ENCODE measurements at regions not wholly inside any gene's neighbourhood (a gene's known extent, or its start where the extent isn't known, plus 50 kb on each side); places are given as distances from the start of the nearest gene placed in this dataset.

GRCh38 chr5:8805653-8806052 is 740.2 kb downstream of the SEMA5A start:
- peaks cover 21% of the 10 kb centered on the region for H3K9me3 Mint-ChIP-seq (ENCODE audit: low read depth)
- no peaks in the 10 kb centered on the region for H3K36me3 Mint-ChIP-seq
- no peaks in the 10 kb centered on the region for H3K4me1 Mint-ChIP-seq (ENCODE audit: low read depth)
- no peak overlapping the region for H3K27ac Mint-ChIP-seq
- no peak overlapping the region for H3K4me3 Mint-ChIP-seq
- H3K27me3 Mint-ChIP-seq = no peaks in the 10 kb centered on the region

GRCh38 chr5:8807636-8808035 is 738.2 kb downstream of the SEMA5A start:
- Mint-ChIP-seq H3K4me1 (ENCODE audit: low read depth) (no peaks in the 10 kb centered on the region), H3K36me3 (no peaks in the 10 kb centered on the region), H3K9me3 (ENCODE audit: low read depth) (peaks cover 20% of the 10 kb centered on the region), H3K27ac (no peak overlapping the region), H3K27me3 (no peaks in the 10 kb centered on the region), H3K4me3 (no peak overlapping the region)

- Mint-ChIP-seq H3K9me3 (ENCODE audit: low read depth) (peaks cover 31% of the 10 kb centered on the region), H3K4me1 (ENCODE audit: low read depth) (no peaks in the 10 kb centered on the region), H3K27me3 (no peaks in the 10 kb centered on the region), H3K27ac (no peak overlapping the region), H3K4me3 (no peak overlapping the region), H3K36me3 (no peaks in the 10 kb centered on the region)
Observed at GRCh38 chr5:8811581-8811980, 734.3 kb downstream of the SEMA5A start.

- peaks cover 30% of the 10 kb centered on the region for H3K9me3 Mint-ChIP-seq (ENCODE audit: low read depth)
- H3K36me3 Mint-ChIP-seq = no peaks in the 10 kb centered on the region
- no peak overlapping the region for H3K27ac Mint-ChIP-seq
- no peaks in the 10 kb centered on the region for H3K4me1 Mint-ChIP-seq (ENCODE audit: low read depth)
- H3K4me3 Mint-ChIP-seq = no peak overlapping the region
- H3K27me3 Mint-ChIP-seq = no peaks in the 10 kb centered on the region
Observed at GRCh38 chr5:8813180-8813579, 732.7 kb downstream of the SEMA5A start.

GRCh38 chr5:8814105-8814504 is 731.8 kb downstream of the SEMA5A start:
- no peak overlapping the region for H3K4me3 Mint-ChIP-seq
- H3K36me3 Mint-ChIP-seq = no peaks in the 10 kb centered on the region
- no peaks in the 10 kb centered on the region for H3K4me1 Mint-ChIP-seq (ENCODE audit: low read depth)

GRCh38 chr5:8824371-8824770 is 721.5 kb downstream of the SEMA5A start:
- H3K27ac Mint-ChIP-seq = no peak overlapping the region
- no peaks in the 10 kb centered on the region for H3K4me1 Mint-ChIP-seq (ENCODE audit: low read depth)
- H3K4me3 Mint-ChIP-seq = no peak overlapping the region
- peaks cover 7% of the 10 kb centered on the region for H3K9me3 Mint-ChIP-seq (ENCODE audit: low read depth)
- H3K27me3 Mint-ChIP-seq = no peaks in the 10 kb centered on the region
- H3K36me3 Mint-ChIP-seq = no peaks in the 10 kb centered on the region

More at GRCh38 chr5:8814105-8814504, 731.8 kb downstream of the SEMA5A start:
- H3K9me3 Mint-ChIP-seq (ENCODE audit: low read depth) = peaks cover 30% of the 10 kb centered on the region
- no peaks in the 10 kb centered on the region for H3K27me3 Mint-ChIP-seq
- no peak overlapping the region for H3K27ac Mint-ChIP-seq

GRCh38 chr5:8825139-8825757 is 720.6 kb downstream of the SEMA5A start:
- Mint-ChIP-seq H3K4me1 (ENCODE audit: low read depth) (no peaks in the 10 kb centered on the region), H3K9me3 (ENCODE audit: low read depth) (peaks cover 7% of the 10 kb centered on the region), H3K36me3 (no peaks in the 10 kb centered on the region), H3K27ac (no peak overlapping the region), H3K27me3 (no peaks in the 10 kb centered on the region), H3K4me3 (no peak overlapping the region)

- H3K27me3 Mint-ChIP-seq = no peaks in the 10 kb centered on the region
- peaks cover 7% of the 10 kb centered on the region for H3K9me3 Mint-ChIP-seq (ENCODE audit: low read depth)
Observed at GRCh38 chr5:8826508-8826907, 719.4 kb downstream of the SEMA5A start.

GRCh38 chr5:8827696-8828095 is 718.2 kb downstream of the SEMA5A start:
- Mint-ChIP-seq H3K27ac (no peak overlapping the region), H3K27me3 (no peaks in the 10 kb centered on the region), H3K4me3 (no peak overlapping the region), H3K36me3 (no peaks in the 10 kb centered on the region), H3K4me1 (ENCODE audit: low read depth) (no peaks in the 10 kb centered on the region), H3K9me3 (ENCODE audit: low read depth) (peaks cover 8% of the 10 kb centered on the region)

More at GRCh38 chr5:8826508-8826907, 719.4 kb downstream of the SEMA5A start:
- Mint-ChIP-seq H3K4me3 (no peak overlapping the region), H3K27ac (no peak overlapping the region), H3K4me1 (ENCODE audit: low read depth) (no peaks in the 10 kb centered on the region), H3K36me3 (no peaks in the 10 kb centered on the region)

GRCh38 chr5:8828596-8829322 is 717.1 kb downstream of the SEMA5A start:
- Mint-ChIP-seq H3K4me3 (no peak overlapping the region), H3K36me3 (no peaks in the 10 kb centered on the region), H3K9me3 (ENCODE audit: low read depth) (peaks cover 12% of the 10 kb centered on the region), H3K27ac (no peak overlapping the region), H3K4me1 (ENCODE audit: low read depth) (no peaks in the 10 kb centered on the region), H3K27me3 (no peaks in the 10 kb centered on the region)

- Mint-ChIP-seq H3K4me1 (ENCODE audit: low read depth) (no peaks in the 10 kb centered on the region), H3K4me3 (no peak overlapping the region), H3K9me3 (ENCODE audit: low read depth) (peaks cover 12% of the 10 kb centered on the region), H3K36me3 (no peaks in the 10 kb centered on the region), H3K27ac (no peak overlapping the region), H3K27me3 (no peaks in the 10 kb centered on the region)
Observed at GRCh38 chr5:8829323-8830029, 716.4 kb downstream of the SEMA5A start.

- Mint-ChIP-seq H3K4me3 (no peak overlapping the region), H3K36me3 (no peaks in the 10 kb centered on the region), H3K4me1 (ENCODE audit: low read depth) (no peaks in the 10 kb centered on the region), H3K27me3 (no peaks in the 10 kb centered on the region), H3K27ac (no peak overlapping the region), H3K9me3 (ENCODE audit: low read depth) (peaks cover 12% of the 10 kb centered on the region)
Observed at GRCh38 chr5:8831251-8831650, 714.6 kb downstream of the SEMA5A start.

GRCh38 chr5:8831854-8832253 is 714.0 kb downstream of the SEMA5A start:
- Mint-ChIP-seq H3K36me3 (no peaks in the 10 kb centered on the region), H3K27ac (no peak overlapping the region), H3K27me3 (no peaks in the 10 kb centered on the region), H3K9me3 (ENCODE audit: low read depth) (peaks cover 12% of the 10 kb centered on the region), H3K4me3 (no peak overlapping the region), H3K4me1 (ENCODE audit: low read depth) (no peaks in the 10 kb centered on the region)

- Mint-ChIP-seq H3K27ac (no peak overlapping the region), H3K27me3 (no peaks in the 10 kb centered on the region), H3K4me1 (ENCODE audit: low read depth) (no peaks in the 10 kb centered on the region), H3K4me3 (no peak overlapping the region), H3K9me3 (ENCODE audit: low read depth) (no peaks in the 10 kb centered on the region), H3K36me3 (no peaks in the 10 kb centered on the region)
Observed at GRCh38 chr5:8839361-8840055, 706.4 kb downstream of the SEMA5A start.

- no peaks in the 10 kb centered on the region for H3K36me3 Mint-ChIP-seq
- H3K27ac Mint-ChIP-seq = no peak overlapping the region
- no peak overlapping the region for H3K4me3 Mint-ChIP-seq
- no peaks in the 10 kb centered on the region for H3K4me1 Mint-ChIP-seq (ENCODE audit: low read depth)
- H3K9me3 Mint-ChIP-seq (ENCODE audit: low read depth) = no peaks in the 10 kb centered on the region
- H3K27me3 Mint-ChIP-seq = no peaks in the 10 kb centered on the region
Observed at GRCh38 chr5:8840237-8840636, 705.6 kb downstream of the SEMA5A start.

Measured in activated naive CD8-positive, alpha-beta T cell (primary cell).